Astrocyte (in vitro differentiated cells and primary cell): ENCODE measurements at regions not wholly inside any gene's neighbourhood (a gene's known extent, or its start where the extent isn't known, plus 50 kb on each side); places are given as distances from the start of the nearest gene placed in this dataset.

Source experiments
- DNase-seq: peaks from one replicate; pipeline ENCODE4 v3.0.0-alpha.2; 2010; ENCODE audit warnings: low read depth
- FAIRE-seq: peaks from 2 replicates; lab custom pipeline; 2011; peaks lifted over from hg19 to GRCh38; lab: Jason Lieb, UNC
- H2AFZ ChIP-seq: 2 replicates; pipeline ENCODE4 v1.6.0; 2012; ENCODE audit warnings: low read depth, low read length, inconsistent platforms
- H3K27ac ChIP-seq: 2 replicates; pipeline ENCODE4 v1.5.1; 2011; ENCODE audit warnings: low read depth, low read length, inconsistent platforms
- H3K27me3 ChIP-seq: 2 replicates; pipeline ENCODE4 v1.6.0; 2011; ENCODE audit warnings: low read length, inconsistent platforms; ENCODE audit not compliant: insufficient read depth
- H3K36me3 ChIP-seq: 2 replicates; pipeline ENCODE4 v1.5.1; 2011; ENCODE audit warnings: low read length, inconsistent platforms; ENCODE audit not compliant: insufficient read depth
- H3K4me1 ChIP-seq: 2 replicates; pipeline ENCODE4 v1.5.1; 2011; ENCODE audit warnings: low read length, inconsistent platforms; ENCODE audit not compliant: insufficient read depth
- H3K4me2 ChIP-seq: 2 replicates; pipeline ENCODE4 v1.6.0; 2012; ENCODE audit warnings: low read length, inconsistent platforms
- H3K4me3 ChIP-seq: 2 replicates; pipeline ENCODE4 v1.5.1; 2011; ENCODE audit warnings: low read depth, mild to moderate bottlenecking, low read length, inconsistent platforms; ENCODE audit not compliant: insufficient read depth
- H3K79me2 ChIP-seq: 2 replicates; pipeline ENCODE4 v1.6.0; 2012; ENCODE audit warnings: mild to moderate bottlenecking, low read length, inconsistent platforms; ENCODE audit not compliant: insufficient read depth
- H3K9ac ChIP-seq: 2 replicates; pipeline ENCODE4 v1.6.0; 2012; ENCODE audit warnings: mild to moderate bottlenecking, low read length, inconsistent platforms
- H3K9me3 ChIP-seq: 2 replicates; pipeline ENCODE4 v1.5.1; 2012; ENCODE audit warnings: low read depth, mild to moderate bottlenecking, low read length, inconsistent platforms; ENCODE audit not compliant: insufficient read depth
- H4K20me1 ChIP-seq: 2 replicates; pipeline ENCODE4 v1.6.0; 2012; ENCODE audit warnings: low read length, inconsistent platforms; ENCODE audit not compliant: insufficient read depth
- H3K27ac Mint-ChIP-seq: one replicate; pipeline ENCODE4 v1.8.0; 2021; ENCODE audit warnings: mild to moderate bottlenecking, mixed read lengths; ENCODE audit not compliant: unreplicated experiment
- H3K27me3 Mint-ChIP-seq: one replicate; pipeline ENCODE4 v1.8.0; 2021; ENCODE audit warnings: low read depth, mixed read lengths; ENCODE audit not compliant: unreplicated experiment
- H3K36me3 Mint-ChIP-seq: one replicate; pipeline ENCODE4 v1.8.0; 2021; ENCODE audit warnings: low read depth, mixed read lengths; ENCODE audit not compliant: unreplicated experiment
- H3K4me1 Mint-ChIP-seq: one replicate; pipeline ENCODE4 v1.8.0; 2021; ENCODE audit warnings: low read depth, mixed read lengths; ENCODE audit not compliant: unreplicated experiment
- H3K4me3 Mint-ChIP-seq: one replicate; pipeline ENCODE4 v1.8.0; 2021; ENCODE audit warnings: mild to moderate bottlenecking, moderate library complexity, mixed read lengths; ENCODE audit not compliant: unreplicated experiment
- H3K9me3 Mint-ChIP-seq: one replicate; pipeline ENCODE4 v1.8.0; 2021; ENCODE audit warnings: mild to moderate bottlenecking, mixed read lengths; ENCODE audit not compliant: unreplicated experiment
- EZH2 ChIP-seq: IDR thresholded peaks from 2 replicates; pipeline ENCODE4 v1.6.1; 2012; ENCODE audit warnings: mild to moderate bottlenecking, low read length, inconsistent platforms; ENCODE audit not compliant: insufficient read depth
- TF ChIP-seq, protein P1 (sequence below): IDR thresholded peaks from 2 replicates; pipeline ENCODE4 v1.5.1; 2011; ENCODE audit warnings: low read depth, mild to moderate bottlenecking, inconsistent platforms, low read length, moderate library complexity; ENCODE audit not compliant: insufficient read depth

DNA sequence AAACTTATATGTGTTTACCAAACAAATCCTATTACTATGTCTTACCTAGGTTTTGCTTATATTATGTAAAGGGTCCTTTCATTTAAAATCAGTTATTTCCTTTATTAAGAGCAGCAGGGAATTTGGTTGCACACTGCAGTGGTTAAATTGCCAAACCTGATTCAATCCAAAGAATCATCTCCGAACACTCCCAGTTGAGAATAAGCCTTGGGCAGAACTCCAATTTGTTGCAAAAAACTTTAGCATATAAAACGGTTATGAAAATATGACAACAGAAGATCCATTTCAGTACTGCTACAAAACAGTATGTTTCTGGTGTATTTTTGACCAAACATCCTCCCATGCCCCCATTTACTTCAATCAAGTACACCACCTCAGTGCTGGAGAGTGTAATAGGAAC is 587.0 kb upstream of the GRAMD2B start:
- Mint-ChIP-seq H3K9me3 (no peaks in the 10 kb centered on the region), H3K4me3 (no peak overlapping the region), H3K36me3 (no peaks in the 10 kb centered on the region), H3K27me3 (no peaks in the 10 kb centered on the region), H3K4me1 (peaks cover 5% of the 10 kb centered on the region), H3K27ac (no peak overlapping the region)
- Histone ChIP-seq H3K4me3 (no peak overlapping the region), H3K4me1 (no peaks in the 10 kb centered on the region), H3K36me3 (no peaks in the 10 kb centered on the region), H4K20me1 (no peaks in the 10 kb centered on the region), H3K4me2 (no peak overlapping the region), H3K27me3 (no peaks in the 10 kb centered on the region), H3K79me2 (no peaks in the 10 kb centered on the region), H3K9me3 (no peaks in the 10 kb centered on the region), H2AFZ (no peak overlapping the region), H3K9ac (no peak overlapping the region), H3K27ac (no peak overlapping the region)
- TF ChIP-seq, protein P1, sequence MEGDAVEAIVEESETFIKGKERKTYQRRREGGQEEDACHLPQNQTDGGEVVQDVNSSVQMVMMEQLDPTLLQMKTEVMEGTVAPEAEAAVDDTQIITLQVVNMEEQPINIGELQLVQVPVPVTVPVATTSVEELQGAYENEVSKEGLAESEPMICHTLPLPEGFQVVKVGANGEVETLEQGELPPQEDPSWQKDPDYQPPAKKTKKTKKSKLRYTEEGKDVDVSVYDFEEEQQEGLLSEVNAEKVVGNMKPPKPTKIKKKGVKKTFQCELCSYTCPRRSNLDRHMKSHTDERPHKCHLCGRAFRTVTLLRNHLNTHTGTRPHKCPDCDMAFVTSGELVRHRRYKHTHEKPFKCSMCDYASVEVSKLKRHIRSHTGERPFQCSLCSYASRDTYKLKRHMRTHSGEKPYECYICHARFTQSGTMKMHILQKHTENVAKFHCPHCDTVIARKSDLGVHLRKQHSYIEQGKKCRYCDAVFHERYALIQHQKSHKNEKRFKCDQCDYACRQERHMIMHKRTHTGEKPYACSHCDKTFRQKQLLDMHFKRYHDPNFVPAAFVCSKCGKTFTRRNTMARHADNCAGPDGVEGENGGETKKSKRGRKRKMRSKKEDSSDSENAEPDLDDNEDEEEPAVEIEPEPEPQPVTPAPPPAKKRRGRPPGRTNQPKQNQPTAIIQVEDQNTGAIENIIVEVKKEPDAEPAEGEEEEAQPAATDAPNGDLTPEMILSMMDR = no peak
- TF ChIP-seq EZH2 = no peak
- DNase-seq (no peak), FAIRE-seq (no peak)

DNA sequence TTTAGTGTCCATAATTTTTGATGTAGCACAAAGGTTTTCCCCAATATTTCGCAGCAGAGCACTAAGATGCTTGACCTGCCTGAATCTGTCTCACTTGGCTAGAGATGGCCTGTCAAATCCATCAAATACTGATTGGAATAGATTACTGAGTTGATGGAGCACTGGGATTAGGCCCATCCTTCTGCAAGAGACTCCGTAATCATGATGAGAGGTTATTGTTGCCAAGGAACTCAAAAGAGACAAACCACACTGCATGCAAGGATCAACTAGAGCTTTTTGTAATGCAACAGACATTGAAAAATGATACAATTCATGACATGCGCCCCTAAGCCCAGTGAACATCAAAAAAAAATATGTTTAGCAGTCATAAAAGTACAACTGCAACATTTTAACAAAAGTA is 585.3 kb upstream of the GRAMD2B start:
- no peaks in the 10 kb centered on the region for H3K79me2 ChIP-seq
- no peak for FAIRE-seq
- H4K20me1 ChIP-seq = no peaks in the 10 kb centered on the region
- DNase-seq = no peak
- no peaks in the 10 kb centered on the region for H3K27me3 Mint-ChIP-seq
- H3K27ac Mint-ChIP-seq = no peak overlapping the region
- H3K4me1 ChIP-seq = no peaks in the 10 kb centered on the region
- no peaks in the 10 kb centered on the region for H3K36me3 ChIP-seq
- TF ChIP-seq EZH2 = no peak
- TF ChIP-seq, protein P1 = no peak
- H3K9me3 ChIP-seq = no peaks in the 10 kb centered on the region
- no peak overlapping the region for H3K27ac ChIP-seq
- no peak overlapping the region for H2AFZ ChIP-seq
- H3K4me3 Mint-ChIP-seq = no peak overlapping the region
- H3K9ac ChIP-seq = no peak overlapping the region
- H3K36me3 Mint-ChIP-seq = peaks cover 3% of the 10 kb centered on the region
- peaks cover 9% of the 10 kb centered on the region for H3K9me3 Mint-ChIP-seq
- H3K4me3 ChIP-seq = no peak overlapping the region
- peaks cover 5% of the 10 kb centered on the region for H3K4me1 Mint-ChIP-seq
- H3K4me2 ChIP-seq = no peak overlapping the region
- H3K27me3 ChIP-seq = no peaks in the 10 kb centered on the region

DNA sequence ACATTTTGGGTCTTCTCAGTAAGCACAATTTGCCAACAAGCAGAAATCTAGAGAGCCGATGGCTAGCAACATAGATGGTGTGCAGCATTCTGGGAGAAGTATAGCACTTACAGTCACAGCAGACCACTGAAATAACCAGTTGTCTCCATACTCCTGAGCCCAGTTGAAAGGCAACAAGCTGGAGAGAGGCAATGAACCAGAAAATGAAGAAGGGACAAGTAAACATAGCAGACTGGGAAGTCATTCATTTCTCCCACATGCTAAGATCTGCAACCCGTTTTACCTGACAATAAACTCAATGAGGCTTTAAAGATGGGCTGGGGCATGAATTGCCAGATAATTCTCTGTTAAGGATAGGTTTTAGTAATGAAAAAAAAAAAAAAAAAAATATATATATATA is 575.6 kb upstream of the GRAMD2B start:
- Histone ChIP-seq H3K9me3 (no peaks in the 10 kb centered on the region), H3K27me3 (no peaks in the 10 kb centered on the region), H4K20me1 (no peaks in the 10 kb centered on the region), H3K4me3 (no peak overlapping the region), H3K79me2 (no peaks in the 10 kb centered on the region), H3K27ac (no peak overlapping the region), H3K9ac (no peak overlapping the region), H3K4me2 (no peak overlapping the region), H2AFZ (no peak overlapping the region), H3K4me1 (no peaks in the 10 kb centered on the region), H3K36me3 (no peaks in the 10 kb centered on the region)
- no peak for DNase-seq
- TF ChIP-seq, protein P1 = no peak
- no peak for TF ChIP-seq EZH2
- Mint-ChIP-seq H3K27me3 (no peaks in the 10 kb centered on the region), H3K4me1 (no peaks in the 10 kb centered on the region), H3K9me3 (peaks cover 8% of the 10 kb centered on the region), H3K36me3 (no peaks in the 10 kb centered on the region), H3K4me3 (no peak overlapping the region), H3K27ac (no peak overlapping the region)
- FAIRE-seq = no peak
